Endothelial cell of umbilical vein (primary cell): ENCODE measurements at regions not wholly inside any gene's neighbourhood (a gene's known extent, or its start where the extent isn't known, plus 50 kb on each side); places are given as distances from the start of the nearest gene placed in this dataset.

Experiments
- BruUV-seq: library from RNA; stranded (reverse); fragments of 400-500 nt; replicated peaks from 2 replicates; lab custom pipeline; 2021; lab: Mats Ljungman, UMichigan
- CTCF ChIA-PET: fragments of 300-600, 350-600 bp; sonication (Branson Sonifier 250); formaldehyde crosslinking; loops from one replicate; lab custom pipeline; 2021; ENCODE audit warnings: antibody characterized with exemption, inconsistent platforms; lab: Charles Lee
- POLR2A ChIA-PET: fragments of 300-600, 350-600 bp; sonication (Branson Sonifier 250); formaldehyde crosslinking; loops from one replicate; lab custom pipeline; 2021; ENCODE audit warnings: antibody characterized with exemption, inconsistent platforms; lab: Charles Lee
- DNase-seq: peaks from one replicate; pipeline ENCODE4 v3.0.0-alpha.2; 2011; ENCODE audit warnings: low read depth, low spot score
- FAIRE-seq: peaks from 2 replicates; lab custom pipeline; 2011; peaks lifted over from hg19 to GRCh38; lab: Jason Lieb, UNC
- H2AFZ ChIP-seq: 2 replicates; pipeline ENCODE4 v1.6.0; 2012; ENCODE audit warnings: low read depth, low read length, control low read depth, inconsistent platforms
- H3K27ac ChIP-seq: 2 replicates; pipeline ENCODE4 v1.5.1; 2011; ENCODE audit warnings: low read depth, mild to moderate bottlenecking, control low read depth, low read length, moderate library complexity; ENCODE audit not compliant: insufficient read depth
- H3K27me3 ChIP-seq, 2 experiments: 2 replicates each; pipeline versions ENCODE4 v1.6.0 to v1.6.1; 2011; ENCODE audit warnings: low read length in 2 of 2, mixed read lengths in 1 of 2; ENCODE audit not compliant: control insufficient read depth in 2 of 2, insufficient read depth in 2 of 2
- H3K36me3 ChIP-seq, 2 experiments: 2 replicates in 1 of 2; 3 replicates in 1 of 2; pipeline ENCODE4 v1.5.1; 2011; ENCODE audit warnings: low read length in 2 of 2, mild to moderate bottlenecking in 1 of 2, moderate library complexity in 1 of 2; ENCODE audit not compliant: control insufficient read depth in 2 of 2, insufficient read depth in 2 of 2; ENCODE audit errors: extremely low read depth in 1 of 2
- H3K4me1 ChIP-seq: 3 replicates; pipeline ENCODE4 v1.5.1; 2011; ENCODE audit warnings: mild to moderate bottlenecking, low read length; ENCODE audit not compliant: control insufficient read depth, insufficient read depth; ENCODE audit errors: extremely low read depth
- H3K4me2 ChIP-seq: 2 replicates; pipeline ENCODE4 v1.6.1; 2011; ENCODE audit warnings: low read length, control low read depth, mixed read lengths; ENCODE audit not compliant: insufficient read depth
- H3K4me3 ChIP-seq, 3 experiments: fragments of 200-600 bp in 1 of 3; sonication (generic), shearing (Covaris generic) in 1 of 3; replicated peaks in 1 of 3; 2 replicates each; pipeline ENCODE4 v1.5.1; 2011 to 2016; ENCODE audit warnings: control low read depth in 3 of 3, low read length in 3 of 3, mild to moderate bottlenecking in 2 of 3, inconsistent platforms in 1 of 3, low read depth in 1 of 3, moderate library complexity in 1 of 3; ENCODE audit not compliant: insufficient read depth in 1 of 3
- H3K79me2 ChIP-seq: 2 replicates; pipeline ENCODE4 v1.6.0; 2012; ENCODE audit warnings: low read length, inconsistent platforms; ENCODE audit not compliant: control insufficient read depth, insufficient read depth
- H3K9ac ChIP-seq: replicated peaks from 2 replicates; pipeline ENCODE3; 2011; ENCODE audit warnings: low read length, control low read depth; ENCODE audit not compliant: insufficient read depth; ENCODE audit errors: extremely low read depth
- H3K9me1 ChIP-seq: replicated peaks from 3 replicates; pipeline ENCODE4 v1.6.0; 2011; ENCODE audit warnings: mild to moderate bottlenecking, low read length; ENCODE audit not compliant: control insufficient read depth, insufficient read depth; ENCODE audit errors: extremely low read depth
- H3K9me3 ChIP-seq: replicated peaks from 2 replicates; pipeline ENCODE4 v1.5.1; 2012; ENCODE audit warnings: low read length, inconsistent platforms; ENCODE audit not compliant: control insufficient read depth, insufficient read depth
- H4K20me1 ChIP-seq: replicated peaks from 2 replicates; pipeline ENCODE3; 2011; ENCODE audit warnings: mild to moderate bottlenecking, low read length; ENCODE audit not compliant: control insufficient read depth, insufficient read depth; ENCODE audit errors: extremely low read depth
- CTCF ChIP-seq, 2 donors: IDR thresholded peaks; 1 replicate in 1 of 2; 2 replicates in 1 of 2; pipeline ENCODE4 v1.5.1; 2011; ENCODE audit warnings: low read length in 2 of 2, mild to moderate bottlenecking in 2 of 2, moderate library complexity in 2 of 2, control low read depth in 1 of 2, inconsistent platforms in 1 of 2, low read depth in 1 of 2; ENCODE audit not compliant: insufficient read depth in 1 of 2; ENCODE audit errors: extremely low read depth in 1 of 2
- EZH2 ChIP-seq: IDR thresholded peaks from 2 replicates; pipeline ENCODE4 v1.6.1; 2012; ENCODE audit warnings: borderline replicate concordance, low read depth, mild to moderate bottlenecking, moderate library complexity, low read length, inconsistent platforms; ENCODE audit not compliant: severe bottlenecking
- FOS ChIP-seq: IDR thresholded peaks from 2 replicates; pipeline ENCODE4 v1.6.1; 2011; ENCODE audit warnings: mild to moderate bottlenecking, low read length, moderate library complexity, borderline replicate concordance; ENCODE audit not compliant: insufficient read depth
- GATA2 ChIP-seq: IDR thresholded peaks from 2 replicates; pipeline ENCODE4 v1.7.0; 2011; ENCODE audit warnings: low read depth, mild to moderate bottlenecking, moderate library complexity, mixed read lengths, low read length; ENCODE audit not compliant: insufficient read length, insufficient read depth
- JUN ChIP-seq: IDR thresholded peaks from 2 replicates; pipeline ENCODE4 v1.6.1; 2011; ENCODE audit warnings: borderline replicate concordance, low read depth; ENCODE audit not compliant: insufficient read length, insufficient read depth
- MAX ChIP-seq: IDR thresholded peaks from 2 replicates; pipeline ENCODE4 v1.6.1; 2011; ENCODE audit not compliant: insufficient read depth, insufficient read length
- MYC ChIP-seq: IDR thresholded peaks from one replicate; pipeline ENCODE4 v1.6.1; 2011; ENCODE audit warnings: mild to moderate bottlenecking, low read depth, low read length
- POLR2A ChIP-seq: IDR thresholded peaks from 2 replicates; pipeline ENCODE4 v1.6.1; 2012; ENCODE audit warnings: low read depth, mild to moderate bottlenecking, control low read depth, low read length
- POLR2AphosphoS5 ChIP-seq: IDR thresholded peaks from 2 replicates; pipeline ENCODE4 v1.6.1; 2012; ENCODE audit warnings: low read depth, mild to moderate bottlenecking, control low read depth, low read length, moderate library complexity; ENCODE audit not compliant: insufficient read depth
- dilution Hi-C: fragments of 300-500 bp; cut with MboI; formaldehyde crosslinking; loops from one replicate; pipeline ENCODE4 v1.15.0; 2019; ENCODE audit warnings: low sequenced_read_pairs; ENCODE audit not compliant: extremely low pct_ligation_motif_present
- intact Hi-C: fragments of 100-400 bp; cut with micrococcal nuclease; formaldehyde crosslinking; loops from one replicate; pipeline ENCODE4 v1.10.0; 2022

- DNase-seq (no peak), FAIRE-seq (no peak)
- Histone ChIP-seq H4K20me1 (no peaks in the 10 kb centered on the region), H3K9me1 (no peaks in the 10 kb centered on the region), H3K4me1 (peaks cover 18% of the 10 kb centered on the region), H3K9me3 (no peaks in the 10 kb centered on the region), H3K4me2 (no peak overlapping the region), H2AFZ (no peak overlapping the region), H3K27ac (no peak overlapping the region), H3K79me2 (no peaks in the 10 kb centered on the region), H3K36me3 (no peaks in the 10 kb centered on the region), H3K27me3 (no peaks in the 10 kb centered on the region), H3K9ac (no peak overlapping the region), H3K4me3 (no peak overlapping the region)
- TF ChIP-seq POLR2A (no peak), MAX (no peak), JUN (no peak), CTCF (IDR thresholded peaks at IDR 0.05; ENCODE audit: extremely low read depth in 1 of 2, insufficient read depth in 1 of 2, low read depth in 1 of 2, low read length in 2 of 2) (no peak), FOS (no peak), POLR2AphosphoS5 (no peak), GATA2 (no peak), EZH2 (no peak), MYC (no peak)
- ChIA-PET POLR2A (no interaction called here), CTCF (interaction anchor here (0.8 to 1.1 kb wide), 3 partner anchors 10 to 135 kb away, joined by 3 read pairs; no protein-coding TSS in a partner anchor)
- intact Hi-C loops (no loop called here), dilution Hi-C loops (no loop called here)
- BruUV-seq: no TSS peak
Observed at GRCh38 chr6:78483553-78484197, 383.7 kb upstream of the IRAK1BP1 start.
